Suprapubic skin (tissue), 3 donors: ENCODE measurements at regions not wholly inside any gene's neighbourhood (a gene's known extent, or its start where the extent isn't known, plus 50 kb on each side); places are given as distances from the start of the nearest gene placed in this dataset.

ENCODE experiments used
- EP300 ChIP-seq: sonication (generic); formaldehyde crosslinking; IDR thresholded peaks from one replicate; pipeline ENCODE4 v1.6.1; 2017; ENCODE audit warnings: antibody characterized with exemption
- TF ChIP-seq, protein P1 (sequence below), 2 donors: fragments of 200-600 bp in 1 of 2; fragments of 450-650 bp in 1 of 2; sonication (generic) in 1 of 2; IDR thresholded peaks; one replicate each; pipeline ENCODE4 v1.5.1; 2016 to 2019; ENCODE audit warnings: antibody characterized with exemption in 2 of 2, mild to moderate bottlenecking in 1 of 2, moderate library complexity in 1 of 2

DNA sequence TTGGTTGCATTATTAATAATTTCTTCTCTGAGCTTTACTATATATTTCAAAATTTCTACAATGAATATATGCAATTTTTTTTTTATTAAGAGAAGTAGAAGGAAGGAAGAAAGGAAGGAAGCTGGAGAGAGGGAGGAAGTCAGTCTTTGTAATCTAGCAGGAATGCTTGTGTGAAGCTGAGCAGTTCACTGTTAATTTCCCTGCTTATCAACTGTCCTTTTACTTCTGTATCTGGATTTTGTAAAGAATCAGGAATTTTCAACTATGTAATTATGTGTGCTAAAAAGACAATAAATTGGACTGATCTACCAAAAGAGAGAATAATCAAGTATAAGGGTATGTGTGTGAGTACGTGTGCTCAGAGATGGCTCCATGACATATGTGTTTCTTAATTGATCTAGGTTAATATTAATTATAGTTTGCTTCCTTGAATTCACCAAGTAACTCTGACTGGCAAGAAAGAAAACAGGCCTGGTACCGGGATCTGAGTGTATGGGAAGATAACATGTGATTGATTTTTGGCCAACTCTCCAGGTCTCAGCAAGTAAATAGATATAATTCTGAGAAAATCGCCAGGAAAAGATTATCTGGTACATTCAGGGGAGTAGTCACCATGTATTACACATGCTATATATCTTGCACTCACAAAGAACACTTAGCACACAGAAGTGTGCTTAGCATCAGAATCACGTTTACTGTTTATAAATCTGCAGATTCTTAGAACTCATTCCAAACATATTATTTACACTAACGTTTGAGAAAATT is 1758.8 kb upstream of the WWC1 start:
- TF ChIP-seq, protein P1, sequence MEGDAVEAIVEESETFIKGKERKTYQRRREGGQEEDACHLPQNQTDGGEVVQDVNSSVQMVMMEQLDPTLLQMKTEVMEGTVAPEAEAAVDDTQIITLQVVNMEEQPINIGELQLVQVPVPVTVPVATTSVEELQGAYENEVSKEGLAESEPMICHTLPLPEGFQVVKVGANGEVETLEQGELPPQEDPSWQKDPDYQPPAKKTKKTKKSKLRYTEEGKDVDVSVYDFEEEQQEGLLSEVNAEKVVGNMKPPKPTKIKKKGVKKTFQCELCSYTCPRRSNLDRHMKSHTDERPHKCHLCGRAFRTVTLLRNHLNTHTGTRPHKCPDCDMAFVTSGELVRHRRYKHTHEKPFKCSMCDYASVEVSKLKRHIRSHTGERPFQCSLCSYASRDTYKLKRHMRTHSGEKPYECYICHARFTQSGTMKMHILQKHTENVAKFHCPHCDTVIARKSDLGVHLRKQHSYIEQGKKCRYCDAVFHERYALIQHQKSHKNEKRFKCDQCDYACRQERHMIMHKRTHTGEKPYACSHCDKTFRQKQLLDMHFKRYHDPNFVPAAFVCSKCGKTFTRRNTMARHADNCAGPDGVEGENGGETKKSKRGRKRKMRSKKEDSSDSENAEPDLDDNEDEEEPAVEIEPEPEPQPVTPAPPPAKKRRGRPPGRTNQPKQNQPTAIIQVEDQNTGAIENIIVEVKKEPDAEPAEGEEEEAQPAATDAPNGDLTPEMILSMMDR (IDR thresholded peaks at IDR 0.05), result no peak
- no peak for TF ChIP-seq EP300
